Cardiac fibroblast (primary cell): ENCODE measurements at regions not wholly inside any gene's neighbourhood (a gene's known extent, or its start where the extent isn't known, plus 50 kb on each side); places are given as distances from the start of the nearest gene placed in this dataset.

ENCODE experiments used
- DNase-seq, 2 donors: peaks; one replicate each; pipeline versions ENCODE4 v3.0.0 to v3.0.0-alpha.2; 2010; ENCODE audit warnings: low read depth in 2 of 2
- H3K4me3 ChIP-seq, 2 donors: replicated peaks in 1 of 2; 1 replicate in 1 of 2; 2 replicates in 1 of 2; pipeline ENCODE4 v1.5.1; 2011; ENCODE audit warnings: low read depth in 2 of 2, low read length in 2 of 2, mild to moderate bottlenecking in 2 of 2, moderate library complexity in 1 of 2
- CTCF ChIP-seq: IDR thresholded peaks from one replicate; pipeline ENCODE4 v1.5.1; 2011; ENCODE audit warnings: low read depth, mild to moderate bottlenecking, low read length, inconsistent platforms

GRCh38 chr4:23368081-23368697, 521.7 kb downstream of the PPARGC1A start:
- no peak overlapping the region for H3K4me3 ChIP-seq
- DNase-seq: peak in 1 of 2 donors; percentile 13
- TF ChIP-seq CTCF: no peak

GRCh38 chr4:23366557-23366906, 523.3 kb downstream of the PPARGC1A start:
- DNase-seq: no peak
- H3K4me3 ChIP-seq: no peak overlapping the region
- TF ChIP-seq CTCF: no peak

GRCh38 chr4:23365871-23366556, 523.8 kb downstream of the PPARGC1A start:
- DNase-seq: no peak
- no peak overlapping the region for H3K4me3 ChIP-seq
- no peak for TF ChIP-seq CTCF

- TF ChIP-seq CTCF: no peak
- no peak for DNase-seq
- H3K4me3 ChIP-seq: no peak overlapping the region
These were observed 524.8 kb downstream of the PPARGC1A start for GRCh38 chr4:23365086-23365485.

GRCh38 chr4:23364167-23364566, 525.7 kb downstream of the PPARGC1A start:
- TF ChIP-seq CTCF: no peak
- H3K4me3 ChIP-seq: no peak overlapping the region
- DNase-seq: no peak

GRCh38 chr4:23361453-23361852, 528.4 kb downstream of the PPARGC1A start:
- TF ChIP-seq CTCF: no peak
- no peak overlapping the region for H3K4me3 ChIP-seq
- DNase-seq: no peak

- no peak for TF ChIP-seq CTCF
- H3K4me3 ChIP-seq: no peak overlapping the region
- DNase-seq: no peak
These were observed 529.1 kb downstream of the PPARGC1A start for GRCh38 chr4:23360718-23361117.
